ENCODE measurements at regions not wholly inside any gene's neighbourhood (a gene's known extent, or its start where the extent isn't known, plus 50 kb on each side); places are given as distances from the start of the nearest gene placed in this dataset.

DNA sequence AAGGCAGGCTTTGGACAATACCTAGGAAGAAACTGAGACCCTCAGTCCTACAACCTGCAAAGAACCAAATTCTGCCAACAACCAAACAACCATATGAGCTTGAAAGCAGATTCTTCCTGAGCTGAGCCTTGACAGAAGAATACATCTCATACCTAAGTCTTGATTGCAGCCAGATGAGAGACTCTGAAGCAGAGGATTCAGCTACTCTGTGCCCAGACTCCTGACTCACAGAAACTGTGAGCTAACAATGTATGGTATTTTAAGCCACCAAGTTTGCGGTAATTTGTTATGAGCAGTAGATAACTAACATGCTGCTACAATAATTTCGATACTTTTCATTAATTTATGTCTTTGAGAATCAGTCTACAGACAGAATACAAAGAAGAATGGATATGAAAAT is 325.1 kb upstream of the CBLB start:
- DNase-seq (ENCODE audit: low read depth) = no peak
- Histone ChIP-seq H3K36me3 (ENCODE audit: control insufficient read depth, insufficient read depth, low read length, severe bottlenecking) (no peaks in the 10 kb centered on the region), H3K4me1 (ENCODE audit: control insufficient read depth, insufficient read depth, low read length) (peaks cover 26% of the 10 kb centered on the region), H3K27me3 (replicated peaks; ENCODE audit: control insufficient read depth, insufficient read depth, low read length) (no peaks in the 10 kb centered on the region), H3K9me3 (ENCODE audit: control insufficient read depth, low read length) (no peaks in the 10 kb centered on the region), H3K9ac (ENCODE audit: low read length) (no peak overlapping the region), H3K4me3 (ENCODE audit: low read length) (no peak overlapping the region)

DNA sequence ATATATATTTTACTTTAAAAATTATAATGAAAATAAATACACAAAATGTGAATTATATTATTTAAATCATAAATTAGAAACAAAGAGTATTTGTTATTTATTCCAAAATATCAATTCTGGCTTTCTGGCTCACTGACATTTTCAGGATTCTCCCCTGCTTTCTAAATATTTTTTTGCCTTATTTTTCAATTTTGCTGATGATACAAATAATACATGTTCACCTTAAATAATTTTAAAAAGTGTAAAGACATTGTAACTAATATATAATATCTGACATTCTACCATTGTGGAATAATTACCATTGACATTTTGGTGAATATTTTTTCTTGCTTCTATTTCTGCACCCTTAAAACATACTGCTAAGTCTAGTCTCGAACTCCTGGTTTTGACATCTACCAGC is 325.9 kb upstream of the CBLB start:
- DNase-seq (ENCODE audit: low read depth) = no peak
- peaks cover 34% of the 10 kb centered on the region for H3K4me1 ChIP-seq (ENCODE audit: control insufficient read depth, insufficient read depth, low read length)
- no peaks in the 10 kb centered on the region for H3K27me3 ChIP-seq (replicated peaks; ENCODE audit: control insufficient read depth, insufficient read depth, low read length)
- H3K4me3 ChIP-seq (ENCODE audit: low read length) = no peak overlapping the region
- no peaks in the 10 kb centered on the region for H3K9me3 ChIP-seq (ENCODE audit: control insufficient read depth, low read length)
- H3K9ac ChIP-seq (ENCODE audit: low read length) = no peak overlapping the region
- no peaks in the 10 kb centered on the region for H3K36me3 ChIP-seq (ENCODE audit: control insufficient read depth, insufficient read depth, low read length, severe bottlenecking)

DNA sequence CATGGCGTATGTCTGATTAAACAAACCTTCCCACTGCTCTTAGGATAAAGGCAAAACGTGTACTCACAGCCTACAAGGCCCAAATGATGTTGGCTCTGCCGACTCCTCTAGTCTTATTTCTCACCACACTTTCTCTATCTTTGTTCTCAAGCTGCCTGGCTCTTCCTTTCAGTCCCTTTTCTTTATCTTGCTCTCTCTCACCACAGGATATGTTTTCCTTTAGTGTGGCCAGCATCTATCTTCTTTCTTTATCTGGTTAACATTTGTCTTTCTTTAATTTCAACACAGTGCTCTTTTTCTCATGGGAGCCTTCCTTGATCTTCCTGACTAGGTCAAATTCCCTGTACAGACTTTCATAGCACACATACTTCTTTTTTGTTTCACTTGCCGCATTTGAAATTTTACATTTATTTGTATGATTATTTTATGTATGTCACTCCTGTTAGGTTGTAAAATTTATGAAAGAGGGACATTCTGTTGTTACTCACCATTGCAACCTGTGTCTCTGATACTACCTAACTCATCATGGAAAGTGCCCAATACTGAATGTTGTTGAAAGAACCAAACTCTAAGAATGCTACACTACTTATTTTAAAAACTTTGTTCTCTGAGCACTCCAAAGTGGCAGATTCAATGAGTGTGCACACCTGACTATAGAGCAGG is 328.9 kb upstream of the CBLB start:
- H3K4me3 ChIP-seq (ENCODE audit: low read length) = peak overlapping the region; percentile 4
- H3K9me3 ChIP-seq (ENCODE audit: control insufficient read depth, low read length) = no peaks in the 10 kb centered on the region
- no peaks in the 10 kb centered on the region for H3K36me3 ChIP-seq (ENCODE audit: control insufficient read depth, insufficient read depth, low read length, severe bottlenecking)
- peaks cover 19% of the 10 kb centered on the region for H3K4me1 ChIP-seq (ENCODE audit: control insufficient read depth, insufficient read depth, low read length)
- no peaks in the 10 kb centered on the region for H3K27me3 ChIP-seq (replicated peaks; ENCODE audit: control insufficient read depth, insufficient read depth, low read length)
- no peak for DNase-seq (ENCODE audit: low read depth)
- H3K9ac ChIP-seq (ENCODE audit: low read length) = peak overlapping the region; percentile 27

DNA sequence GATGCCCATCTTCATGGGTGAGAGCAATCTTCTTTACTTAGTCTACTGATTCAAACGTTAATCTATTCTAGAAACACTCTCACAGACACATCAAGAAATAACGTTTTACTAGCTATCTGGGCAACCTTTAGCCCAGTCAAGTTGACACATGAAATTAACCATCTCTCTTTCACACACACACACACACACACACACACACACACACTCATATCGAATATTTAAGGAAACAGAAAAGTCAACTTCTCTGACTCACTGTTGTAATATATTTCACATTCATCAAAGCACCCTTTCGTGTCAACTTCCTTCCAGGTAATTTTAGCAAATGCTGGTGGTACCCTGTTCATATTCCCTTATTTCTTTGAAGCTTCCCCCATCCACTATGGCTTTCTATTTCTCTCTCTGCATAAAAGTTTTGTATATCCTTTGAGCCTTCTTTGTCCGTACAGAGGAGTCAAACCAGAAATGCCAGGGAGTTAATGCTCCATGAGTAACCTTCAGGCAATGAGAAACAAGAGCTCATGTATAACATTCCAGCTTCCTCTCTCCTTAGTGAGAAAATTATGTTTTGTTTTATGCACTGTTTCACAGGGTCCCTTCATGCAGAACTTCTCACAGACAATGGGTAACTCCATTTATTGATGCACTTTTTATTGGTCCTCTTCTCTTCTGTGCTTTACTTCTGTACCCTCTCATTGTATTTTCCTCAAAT is 335.5 kb upstream of the CBLB start:
- Histone ChIP-seq H3K36me3 (ENCODE audit: control insufficient read depth, insufficient read depth, low read length, severe bottlenecking) (no peaks in the 10 kb centered on the region), H3K4me3 (ENCODE audit: low read length) (no peak overlapping the region), H3K9ac (ENCODE audit: low read length) (no peak overlapping the region), H3K9me3 (ENCODE audit: control insufficient read depth, low read length) (peaks cover 8% of the 10 kb centered on the region), H3K27me3 (replicated peaks; ENCODE audit: control insufficient read depth, insufficient read depth, low read length) (no peaks in the 10 kb centered on the region), H3K4me1 (ENCODE audit: control insufficient read depth, insufficient read depth, low read length) (peaks cover 15% of the 10 kb centered on the region)
- DNase-seq (ENCODE audit: low read depth) = no peak

DNA sequence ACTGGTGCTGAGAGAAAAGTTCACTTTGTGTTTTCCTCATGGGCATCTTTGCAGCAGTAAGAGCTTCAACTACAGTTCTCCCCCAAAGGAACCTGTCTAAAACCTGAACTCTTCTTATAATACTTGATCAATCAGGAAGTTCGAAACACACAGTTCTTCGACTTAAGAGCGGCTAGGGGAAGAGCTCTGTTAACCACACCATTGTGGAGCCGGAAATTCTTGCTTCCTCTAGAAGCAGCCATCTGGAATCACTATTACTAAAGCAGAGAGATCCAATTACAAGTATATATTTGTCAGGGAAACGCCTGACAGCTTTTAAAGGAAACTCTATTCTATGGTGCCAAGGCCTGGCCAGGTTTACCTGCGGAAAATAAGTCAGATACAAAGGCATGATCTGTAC is 337.3 kb upstream of the CBLB start:
- H3K27me3 ChIP-seq (replicated peaks; ENCODE audit: control insufficient read depth, insufficient read depth, low read length) = no peaks in the 10 kb centered on the region
- peaks cover 8% of the 10 kb centered on the region for H3K9me3 ChIP-seq (ENCODE audit: control insufficient read depth, low read length)
- peaks cover 11% of the 10 kb centered on the region for H3K4me1 ChIP-seq (ENCODE audit: control insufficient read depth, insufficient read depth, low read length)
- H3K9ac ChIP-seq (ENCODE audit: low read length) = no peak overlapping the region
- H3K36me3 ChIP-seq (ENCODE audit: control insufficient read depth, insufficient read depth, low read length, severe bottlenecking) = no peaks in the 10 kb centered on the region
- DNase-seq (ENCODE audit: low read depth) = peak; percentile 80
- no peak overlapping the region for H3K4me3 ChIP-seq (ENCODE audit: low read length)

DNA sequence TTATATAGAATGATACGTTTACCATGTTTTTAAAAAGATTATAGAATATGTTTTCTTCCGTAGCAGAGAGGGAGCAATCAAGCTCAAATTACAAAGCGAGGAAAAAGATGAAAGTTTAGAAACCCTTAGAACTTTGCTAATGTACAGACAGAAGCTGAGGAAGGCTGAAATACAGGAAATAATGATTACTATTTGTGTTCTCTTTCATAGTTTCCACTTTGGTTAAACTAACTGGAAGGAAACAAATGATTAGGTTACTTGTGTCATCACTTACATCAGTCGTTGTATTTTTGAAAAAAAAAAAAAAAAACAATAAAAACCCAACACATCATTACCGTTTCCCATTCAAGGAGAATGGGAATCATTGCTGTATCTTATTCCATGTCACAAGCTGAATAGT is 337.8 kb upstream of the CBLB start:
- H3K4me1 ChIP-seq (ENCODE audit: control insufficient read depth, insufficient read depth, low read length) = peaks cover 11% of the 10 kb centered on the region
- H3K9ac ChIP-seq (ENCODE audit: low read length) = no peak overlapping the region
- H3K36me3 ChIP-seq (ENCODE audit: control insufficient read depth, insufficient read depth, low read length, severe bottlenecking) = no peaks in the 10 kb centered on the region
- H3K4me3 ChIP-seq (ENCODE audit: low read length) = no peak overlapping the region
- no peak for DNase-seq (ENCODE audit: low read depth)
- no peaks in the 10 kb centered on the region for H3K27me3 ChIP-seq (replicated peaks; ENCODE audit: control insufficient read depth, insufficient read depth, low read length)
- peaks cover 8% of the 10 kb centered on the region for H3K9me3 ChIP-seq (ENCODE audit: control insufficient read depth, low read length)

DNA sequence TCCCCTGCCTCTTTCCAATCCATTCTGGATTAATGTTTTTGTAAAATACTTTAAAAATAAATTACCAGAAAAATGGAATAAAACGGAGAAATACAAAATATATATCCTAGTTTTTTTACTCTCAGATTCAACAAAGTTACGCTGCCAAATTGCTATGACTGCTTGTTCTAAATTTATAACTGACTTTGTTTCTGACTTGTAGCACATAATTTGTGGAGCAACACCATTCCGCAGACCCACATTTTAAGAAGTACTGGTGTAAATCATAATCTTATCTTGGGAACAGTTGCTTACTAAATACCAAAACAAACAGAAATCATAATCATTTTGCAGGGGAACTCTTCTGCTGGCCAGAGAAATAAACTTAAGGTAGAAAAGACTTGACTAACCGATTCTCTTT is 339.4 kb upstream of the CBLB start:
- H3K4me1 ChIP-seq (ENCODE audit: control insufficient read depth, insufficient read depth, low read length) = peaks cover 20% of the 10 kb centered on the region
- H3K27me3 ChIP-seq (replicated peaks; ENCODE audit: control insufficient read depth, insufficient read depth, low read length) = no peaks in the 10 kb centered on the region
- peak overlapping the region; percentile 35 for H3K4me3 ChIP-seq (ENCODE audit: low read length)
- peak overlapping the region; percentile 68 for H3K9ac ChIP-seq (ENCODE audit: low read length)
- no peak for DNase-seq (ENCODE audit: low read depth)
- H3K36me3 ChIP-seq (ENCODE audit: control insufficient read depth, insufficient read depth, low read length, severe bottlenecking) = no peaks in the 10 kb centered on the region
- H3K9me3 ChIP-seq (ENCODE audit: control insufficient read depth, low read length) = peaks cover 8% of the 10 kb centered on the region

DNA sequence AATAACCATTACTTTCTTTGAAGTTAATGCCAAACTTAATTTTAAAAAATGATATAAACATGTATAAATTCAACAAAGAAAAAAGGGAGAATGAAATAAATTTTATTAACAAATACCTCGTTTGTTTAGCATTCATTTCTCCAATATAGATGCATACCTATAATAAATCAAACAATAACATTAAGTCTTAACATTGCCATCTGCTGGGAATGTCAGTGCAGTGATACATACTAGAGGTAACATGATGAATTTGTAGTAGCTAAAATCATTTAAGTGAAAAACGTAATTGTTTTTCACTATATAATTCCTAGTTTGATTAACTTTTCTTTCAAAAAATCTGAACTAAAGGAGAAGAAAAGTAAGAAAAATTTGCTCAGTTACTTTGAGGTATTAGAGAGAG is 340.2 kb upstream of the CBLB start:
- Histone ChIP-seq H3K4me1 (ENCODE audit: control insufficient read depth, insufficient read depth, low read length) (peaks cover 20% of the 10 kb centered on the region), H3K4me3 (ENCODE audit: low read length) (no peak overlapping the region), H3K27me3 (replicated peaks; ENCODE audit: control insufficient read depth, insufficient read depth, low read length) (no peaks in the 10 kb centered on the region), H3K9me3 (ENCODE audit: control insufficient read depth, low read length) (peaks cover 4% of the 10 kb centered on the region), H3K36me3 (ENCODE audit: control insufficient read depth, insufficient read depth, low read length, severe bottlenecking) (no peaks in the 10 kb centered on the region), H3K9ac (ENCODE audit: low read length) (no peak overlapping the region)
- peak; percentile 49 for DNase-seq (ENCODE audit: low read depth)

DNA sequence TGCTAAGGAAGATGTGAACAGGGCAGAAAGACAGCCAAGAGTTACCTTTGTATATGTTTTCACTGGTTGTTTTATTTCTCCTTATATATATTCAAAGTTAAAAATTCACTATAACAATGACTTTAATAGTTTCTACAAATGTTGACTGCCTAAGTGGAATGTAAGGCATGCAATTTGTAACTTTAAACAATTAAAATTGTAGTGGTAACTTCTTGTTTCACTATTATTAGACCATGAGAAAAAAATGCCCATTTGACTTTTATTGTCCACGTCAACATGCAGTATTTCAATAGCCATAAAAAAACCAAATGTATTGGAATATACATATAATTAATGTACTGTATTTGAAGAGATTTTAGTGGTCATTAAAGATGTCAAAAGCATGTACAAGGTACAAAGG is 340.7 kb upstream of the CBLB start:
- no peak for DNase-seq (ENCODE audit: low read depth)
- Histone ChIP-seq H3K27me3 (replicated peaks; ENCODE audit: control insufficient read depth, insufficient read depth, low read length) (no peaks in the 10 kb centered on the region), H3K9me3 (ENCODE audit: control insufficient read depth, low read length) (no peaks in the 10 kb centered on the region), H3K36me3 (ENCODE audit: control insufficient read depth, insufficient read depth, low read length, severe bottlenecking) (no peaks in the 10 kb centered on the region), H3K9ac (ENCODE audit: low read length) (no peak overlapping the region), H3K4me1 (ENCODE audit: control insufficient read depth, insufficient read depth, low read length) (peaks cover 20% of the 10 kb centered on the region), H3K4me3 (ENCODE audit: low read length) (no peak overlapping the region)

DNA sequence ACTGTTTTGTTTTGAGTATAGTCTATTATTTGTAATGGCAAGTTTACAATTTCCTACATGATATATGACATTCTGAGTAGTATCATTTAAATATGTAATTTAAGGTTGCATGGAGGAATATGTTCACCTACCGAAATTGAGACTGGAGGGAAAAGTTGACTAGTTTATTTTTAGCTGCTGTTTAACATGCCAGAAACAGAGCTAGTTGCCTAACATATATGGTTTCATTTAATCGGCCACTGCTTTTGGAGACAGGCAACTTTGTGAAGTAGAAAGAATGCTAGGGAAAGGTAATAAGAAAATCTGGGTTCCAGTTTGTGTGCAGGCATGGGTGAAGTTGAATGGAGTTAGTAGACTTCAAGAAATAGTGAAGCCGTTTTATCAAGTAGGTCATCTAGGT is 342.1 kb upstream of the CBLB start:
- no peaks in the 10 kb centered on the region for H3K9me3 ChIP-seq (ENCODE audit: control insufficient read depth, low read length)
- DNase-seq (ENCODE audit: low read depth) = no peak

DNA sequence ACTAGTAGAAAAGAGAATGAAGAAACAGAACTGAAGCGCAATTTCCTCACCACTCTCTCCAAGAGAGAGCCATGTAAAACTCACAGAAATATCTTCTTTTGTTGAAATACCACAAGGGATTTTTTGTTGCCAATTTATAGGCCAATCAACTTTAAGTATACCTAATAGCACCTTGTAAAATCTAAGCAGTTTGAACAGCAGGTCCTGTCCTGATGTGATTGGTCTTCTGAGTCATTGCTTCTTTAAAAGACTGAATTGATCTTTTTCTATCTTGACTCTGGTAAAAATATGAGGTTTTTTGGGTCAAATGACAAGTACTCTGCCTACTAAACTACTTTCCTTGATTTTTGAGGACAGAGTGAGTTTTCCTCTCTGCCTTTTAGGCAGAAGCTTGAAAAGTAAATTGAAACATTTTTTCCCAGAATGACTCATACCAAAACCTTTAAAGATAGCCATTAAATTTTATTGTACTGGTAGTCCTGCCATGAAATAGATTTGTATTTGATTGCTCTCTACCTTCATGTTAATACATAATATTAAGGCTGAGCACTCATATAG is 343.9 kb upstream of the CBLB start:
- Histone ChIP-seq H3K27me3 (replicated peaks; ENCODE audit: control insufficient read depth, insufficient read depth, low read length) (no peaks in the 10 kb centered on the region), H3K9me3 (ENCODE audit: control insufficient read depth, low read length) (no peaks in the 10 kb centered on the region), H3K4me1 (ENCODE audit: control insufficient read depth, insufficient read depth, low read length) (peaks cover 20% of the 10 kb centered on the region), H3K4me3 (ENCODE audit: low read length) (no peak overlapping the region), H3K9ac (ENCODE audit: low read length) (no peak overlapping the region), H3K36me3 (ENCODE audit: control insufficient read depth, insufficient read depth, low read length, severe bottlenecking) (no peaks in the 10 kb centered on the region)
- peak; percentile 20 for DNase-seq (ENCODE audit: low read depth)

More for the DNA sequence above, 342.1 kb upstream of the CBLB start:
- Histone ChIP-seq H3K9ac (ENCODE audit: low read length) (no peak overlapping the region), H3K4me1 (ENCODE audit: control insufficient read depth, insufficient read depth, low read length) (peaks cover 20% of the 10 kb centered on the region), H3K27me3 (replicated peaks; ENCODE audit: control insufficient read depth, insufficient read depth, low read length) (no peaks in the 10 kb centered on the region), H3K36me3 (ENCODE audit: control insufficient read depth, insufficient read depth, low read length, severe bottlenecking) (no peaks in the 10 kb centered on the region), H3K4me3 (ENCODE audit: low read length) (no peak overlapping the region)
